ENCODE measurements at regions not wholly inside any gene's neighbourhood (a gene's known extent, or its start where the extent isn't known, plus 50 kb on each side); places are given as distances from the start of the nearest gene placed in this dataset.
"Not testable (repeated sequence)": the region's sequence is repeated elsewhere in the genome, so short reads cannot be mapped to it uniquely, and the experiment has no call there.

GRCh38 chr17:77290759-77291558, 150.2 kb downstream of the SEC14L1 start:
- DNase-seq = not testable (repeated sequence)

- DNase-seq = no peak
Measured at GRCh38 chr17:77291591-77292386, 151.0 kb downstream of the SEC14L1 start.

- DNase-seq = no peak
Measured at GRCh38 chr17:77294761-77295160, 154.0 kb downstream of the SEC14L1 start.

GRCh38 chr17:77295241-77295853, 154.6 kb downstream of the SEC14L1 start:
- DNase-seq = no peak

- DNase-seq = no peak
Measured at GRCh38 chr17:77296769-77297409, 156.1 kb downstream of the SEC14L1 start.

GRCh38 chr17:77297693-77298666, 157.2 kb downstream of the SEC14L1 start:
- no peak for DNase-seq

GRCh38 chr17:77298811-77299210, 158.0 kb downstream of the SEC14L1 start:
- DNase-seq = no peak

- DNase-seq = no peak
Measured at GRCh38 chr17:77299256-77300015, 158.7 kb downstream of the SEC14L1 start.

- DNase-seq = no peak
Measured at GRCh38 chr17:77300016-77300686, 159.4 kb downstream of the SEC14L1 start.

GRCh38 chr17:77301694-77302266, 161.0 kb downstream of the SEC14L1 start:
- DNase-seq = no peak

- DNase-seq = no peak
Measured at GRCh38 chr17:77302682-77303081, 161.9 kb downstream of the SEC14L1 start.

GRCh38 chr17:77303620-77304019, 162.9 kb downstream of the SEC14L1 start:
- DNase-seq = no peak

GRCh38 chr17:77304051-77304745, 163.4 kb downstream of the SEC14L1 start:
- no peak for DNase-seq

- DNase-seq = no peak
Measured at GRCh38 chr17:77304746-77305473, 164.1 kb downstream of the SEC14L1 start.

GRCh38 chr17:77306048-77306789, 165.4 kb downstream of the SEC14L1 start:
- no peak for DNase-seq

GRCh38 chr17:77306790-77307478, 166.2 kb downstream of the SEC14L1 start:
- DNase-seq = no peak

GRCh38 chr17:77307479-77308198, 166.9 kb downstream of the SEC14L1 start:
- DNase-seq = no peak
